A673 (cell line): ENCODE measurements at regions not wholly inside any gene's neighbourhood (a gene's known extent, or its start where the extent isn't known, plus 50 kb on each side); places are given as distances from the start of the nearest gene placed in this dataset.

Experiments
- CTCF ChIP-seq: fragments of 300-800, 200-600 bp; sonication (generic); conservative IDR thresholded peaks from 2 replicates; pipeline ENCODE4 v1.5.1; 2017; ENCODE audit warnings: low read depth, mild to moderate bottlenecking, antibody characterized with exemption, low read length, moderate library complexity, mixed read lengths
- EZH2 ChIP-seq: fragments of 200-600 bp; sonication (generic); IDR thresholded peaks from 2 replicates; pipeline ENCODE4 v1.6.1; 2017; ENCODE audit warnings: borderline replicate concordance, low read depth, mild to moderate bottlenecking, mixed read lengths, antibody characterized with exemption, low read length; ENCODE audit not compliant: poor library complexity, severe bottlenecking

- TF ChIP-seq CTCF, result no peak
- no peak for TF ChIP-seq EZH2
Measured at GRCh38 chr21:41016472-41016871, 151.5 kb upstream of the BACE2 start.
